ENCODE measurements at regions not wholly inside any gene's neighbourhood (a gene's known extent, or its start where the extent isn't known, plus 50 kb on each side); places are given as distances from the start of the nearest gene placed in this dataset.
"Not testable (repeated sequence)": the region's sequence is repeated elsewhere in the genome, so short reads cannot be mapped to it uniquely, and the experiment has no call there.

DNA sequence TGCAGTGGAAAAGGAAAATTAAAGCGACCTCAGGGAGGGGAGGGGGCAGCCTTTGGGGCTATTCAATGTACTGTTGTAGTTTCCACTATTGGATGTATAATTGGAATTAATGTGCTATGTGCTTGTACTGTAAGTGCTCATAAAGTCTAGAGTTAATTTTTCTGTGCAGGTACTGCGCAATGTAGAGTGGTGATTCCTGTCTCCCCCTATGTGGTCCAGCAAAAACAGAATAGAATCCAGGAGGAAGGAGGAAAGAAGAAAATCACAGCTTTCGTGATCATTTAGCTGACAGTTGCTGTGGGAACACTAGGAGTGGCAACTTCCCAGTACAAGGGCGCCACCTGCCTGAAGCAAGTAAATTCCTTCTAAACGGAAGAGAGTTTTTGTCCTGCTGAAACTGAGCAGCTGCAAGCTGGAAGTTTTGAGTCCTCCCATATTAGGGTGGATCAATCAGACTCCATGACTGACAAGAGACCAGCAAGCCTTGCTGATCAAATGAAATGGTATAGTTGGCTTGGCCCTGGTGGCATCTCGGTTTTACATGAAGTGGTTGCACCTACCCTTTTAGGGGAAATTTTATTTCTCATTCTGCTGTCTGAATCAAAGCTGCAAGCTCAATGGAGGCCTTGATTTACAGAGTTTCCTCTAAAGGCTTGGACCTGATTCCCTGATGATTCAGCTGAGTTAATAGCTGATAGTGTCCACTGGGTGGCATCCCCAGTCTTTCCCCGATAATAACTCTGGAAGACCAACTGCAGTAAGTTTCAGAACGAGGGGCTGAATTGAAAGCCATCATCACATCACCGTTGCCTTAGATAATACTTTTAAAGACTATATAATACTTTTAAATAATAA, 299.8 kb downstream of the HGF start:
- peak; percentile 62 for DNase-seq

DNA sequence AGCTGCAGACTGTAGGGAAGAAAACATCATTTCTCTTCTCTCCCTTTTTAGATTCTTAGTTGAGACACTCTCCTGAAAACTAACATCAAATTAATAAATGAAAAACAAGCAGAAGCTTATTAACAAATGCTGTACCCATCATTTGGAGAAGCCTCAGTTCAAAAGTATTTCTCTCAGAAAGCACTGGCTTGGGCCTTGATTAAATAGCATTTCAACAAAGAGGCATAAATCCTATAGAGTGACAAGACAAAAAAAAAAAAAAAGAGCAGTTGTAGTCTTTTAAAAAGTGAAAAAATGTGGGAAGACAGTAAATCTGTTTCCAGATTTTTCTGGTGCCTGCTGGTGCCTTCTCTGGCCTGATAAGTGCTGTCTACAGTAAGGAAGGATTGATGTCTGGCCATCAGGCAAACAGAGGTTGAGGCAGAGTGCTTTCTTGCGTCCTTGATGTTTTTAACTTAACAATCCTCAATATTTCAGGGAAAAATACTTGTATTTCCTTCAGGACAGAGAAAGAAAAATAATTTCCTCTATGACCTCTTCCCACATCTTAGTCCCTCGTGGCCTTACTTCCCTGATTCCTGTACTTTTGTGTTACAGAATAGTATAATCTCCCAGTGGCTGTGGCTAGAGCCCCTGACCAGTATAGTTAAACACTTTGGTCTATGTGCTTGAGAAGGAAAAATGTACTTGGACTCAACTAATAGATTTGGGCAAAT, 300.5 kb downstream of the HGF start:
- no peak for DNase-seq

DNA sequence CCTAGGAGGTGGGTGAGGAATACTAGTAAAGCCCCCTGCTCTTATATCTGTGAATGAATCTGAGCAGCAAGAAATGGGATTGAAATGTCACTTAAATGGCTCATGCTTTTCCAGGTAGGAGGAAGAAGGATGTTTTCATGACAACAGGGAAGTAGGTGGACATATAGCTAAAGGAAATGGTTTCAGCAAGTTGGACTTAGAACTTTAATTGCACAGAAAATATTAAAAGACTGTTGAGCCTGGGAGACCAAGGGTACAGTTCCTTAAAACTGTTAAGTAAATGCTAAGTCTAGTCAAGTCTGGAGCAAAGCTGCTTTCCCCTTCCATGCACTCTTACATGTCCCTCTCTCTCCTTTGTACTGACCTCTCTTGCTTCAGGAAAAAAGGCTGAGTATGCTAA, 301.3 kb downstream of the HGF start:
- no peak for DNase-seq

DNA sequence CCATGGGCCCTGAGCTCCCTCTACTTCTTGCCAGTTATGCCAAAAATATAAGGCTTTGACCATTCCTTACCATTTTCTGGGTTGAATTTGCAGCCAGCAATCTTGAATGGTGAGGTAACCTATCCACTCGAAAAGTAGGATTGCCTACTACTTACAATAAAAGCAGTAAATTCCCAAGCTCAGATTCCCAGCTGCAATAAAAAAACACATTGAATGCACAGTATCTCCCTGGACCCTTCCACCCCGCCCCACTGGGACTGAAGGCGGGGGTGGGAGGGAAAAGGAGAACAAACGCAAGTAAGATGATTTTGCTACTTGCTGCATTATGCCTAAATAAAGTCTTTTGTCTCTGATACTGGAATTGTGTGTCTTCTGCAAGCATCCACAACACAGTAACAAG, 301.9 kb downstream of the HGF start:
- no peak for DNase-seq

DNA sequence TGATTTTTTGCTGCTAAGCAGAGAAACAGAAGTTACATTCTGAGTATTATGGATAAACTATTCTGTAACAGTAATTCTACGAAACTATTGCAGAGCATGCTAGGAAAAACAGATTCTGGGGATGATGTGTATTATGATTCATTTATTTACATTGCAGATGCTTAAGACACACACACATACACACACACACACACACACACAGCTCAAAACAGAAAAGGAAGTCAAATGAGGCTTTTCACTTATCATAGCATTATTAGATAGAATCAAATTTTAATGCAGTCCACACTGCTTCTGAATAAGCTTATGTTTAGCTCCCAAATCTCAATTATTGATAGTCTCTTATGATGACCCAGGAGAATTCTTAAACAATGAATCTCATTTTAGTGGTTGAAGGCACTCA, 307.2 kb downstream of the HGF start:
- DNase-seq = no peak

DNA sequence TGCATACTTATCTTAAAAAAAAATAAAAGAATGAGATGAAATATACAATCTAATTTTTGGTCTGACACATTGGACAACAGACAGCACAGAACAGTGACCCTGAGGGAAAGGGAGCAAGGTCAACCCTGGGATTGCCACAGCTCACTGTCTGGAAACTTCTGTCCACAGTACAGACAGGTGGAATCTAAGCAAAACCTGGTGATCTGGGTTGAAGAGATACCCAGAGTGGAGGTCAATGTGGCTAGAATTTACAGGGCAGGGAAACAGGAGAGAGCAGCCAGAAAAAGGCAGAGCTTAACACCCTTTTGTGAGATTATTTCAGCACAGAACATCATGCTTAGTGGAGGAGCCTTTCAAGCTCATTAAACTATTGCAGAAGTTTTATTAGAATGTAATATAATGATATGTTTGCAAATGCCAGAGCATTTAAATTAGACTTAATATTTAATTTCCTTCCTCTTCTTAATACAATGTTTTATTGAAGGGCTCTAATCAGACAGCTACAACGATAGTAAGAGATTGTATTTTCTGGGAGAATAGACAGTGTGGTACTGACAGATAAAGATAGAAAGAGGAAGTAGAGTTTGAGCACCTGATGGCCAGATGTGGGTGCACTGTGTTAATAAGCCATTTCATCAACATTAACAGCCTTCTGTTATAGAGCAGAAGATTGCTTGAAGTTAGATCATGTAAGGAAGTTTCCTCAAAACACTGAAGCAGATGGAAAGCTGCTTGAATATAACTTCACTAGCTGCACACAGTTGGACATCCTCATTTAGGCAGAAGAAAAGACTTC, 309.4 kb downstream of the HGF start:
- DNase-seq = no peak

DNA sequence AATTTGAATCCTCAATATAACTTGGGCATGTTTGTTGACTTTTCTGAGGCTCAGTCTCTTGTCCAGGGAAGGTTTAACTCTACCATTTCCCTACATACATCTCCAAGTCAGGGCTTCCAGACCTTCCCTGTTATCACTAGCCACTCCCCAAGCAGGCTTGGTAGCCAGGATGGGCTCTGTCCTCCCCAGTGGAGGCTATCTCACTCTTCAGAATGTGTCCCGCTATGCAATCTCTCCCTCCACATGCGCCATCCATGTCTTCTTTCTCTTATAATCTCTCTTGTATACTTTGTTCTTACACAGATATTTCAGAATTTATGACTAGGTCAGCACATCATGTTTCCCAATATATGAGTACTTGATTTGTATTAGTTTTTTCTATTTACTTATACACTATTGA, 310.4 kb downstream of the HGF start:
- DNase-seq = no peak

DNA sequence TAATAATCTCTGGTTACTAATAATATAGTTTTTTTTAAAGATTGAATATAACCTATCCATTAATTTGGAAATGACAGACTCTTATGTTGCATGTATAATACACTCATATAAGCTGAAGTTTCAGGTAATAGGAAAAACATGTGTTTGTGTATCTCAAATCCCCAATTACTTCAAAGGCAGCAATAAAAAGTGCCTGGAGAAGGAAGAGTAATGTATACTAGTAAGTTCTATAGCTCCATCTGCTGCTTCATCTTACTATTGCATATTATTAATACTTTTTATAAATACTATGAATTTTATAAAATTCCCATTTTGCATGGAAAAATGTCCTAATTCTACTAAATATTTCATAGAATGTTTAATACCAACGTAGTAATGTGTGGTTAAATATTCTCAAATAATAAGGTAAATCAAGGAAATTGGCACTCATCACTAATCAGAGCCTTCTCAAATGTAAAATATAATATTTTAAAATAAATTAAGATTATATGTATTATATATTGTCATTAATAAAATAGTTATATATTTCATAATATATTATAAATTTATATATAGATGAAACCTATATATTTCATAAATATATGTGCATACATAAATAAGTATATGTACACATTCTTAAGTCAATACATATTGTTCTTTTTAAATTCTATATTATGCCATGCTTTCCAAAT, 311.9 kb downstream of the HGF start:
- DNase-seq = no peak

DNA sequence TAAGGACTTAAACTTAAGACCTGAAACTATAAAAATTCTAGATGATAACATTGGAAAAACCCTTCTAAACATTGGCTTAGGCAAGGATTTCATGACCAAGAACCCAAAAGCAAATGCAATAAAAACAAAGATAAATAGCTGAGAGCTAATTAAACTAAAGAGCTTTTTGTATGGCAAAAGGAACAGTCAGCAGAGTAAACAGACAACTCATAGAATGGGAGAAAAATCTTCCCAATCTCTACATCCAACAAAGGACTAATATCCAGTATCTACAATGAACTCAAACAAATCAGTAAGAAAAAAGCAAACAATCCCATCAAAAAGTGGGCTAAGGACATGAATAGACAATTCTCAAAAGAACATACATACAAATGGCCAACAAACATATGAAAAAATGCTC, 316.1 kb downstream of the HGF start:
- not testable (repeated sequence) for DNase-seq

DNA sequence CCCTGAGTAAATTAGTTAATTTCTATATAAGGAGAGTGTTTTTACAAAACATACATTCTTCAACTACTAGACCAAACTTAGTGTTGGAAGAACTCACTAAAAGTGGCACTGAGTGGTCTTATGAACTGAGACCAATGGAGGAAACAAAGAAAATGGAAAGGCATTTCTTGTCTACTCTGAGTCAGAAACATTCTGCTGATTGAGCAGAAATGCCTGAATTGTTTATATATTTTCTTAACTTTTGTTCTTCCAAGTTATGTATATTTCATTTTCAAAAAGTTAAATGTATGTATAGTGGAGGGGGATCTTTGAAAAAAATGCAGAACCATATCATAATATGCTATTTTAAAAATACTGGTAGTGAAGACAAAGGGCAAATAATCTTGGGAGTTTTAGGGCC, 320.7 kb downstream of the HGF start:
- no peak for DNase-seq

DNA sequence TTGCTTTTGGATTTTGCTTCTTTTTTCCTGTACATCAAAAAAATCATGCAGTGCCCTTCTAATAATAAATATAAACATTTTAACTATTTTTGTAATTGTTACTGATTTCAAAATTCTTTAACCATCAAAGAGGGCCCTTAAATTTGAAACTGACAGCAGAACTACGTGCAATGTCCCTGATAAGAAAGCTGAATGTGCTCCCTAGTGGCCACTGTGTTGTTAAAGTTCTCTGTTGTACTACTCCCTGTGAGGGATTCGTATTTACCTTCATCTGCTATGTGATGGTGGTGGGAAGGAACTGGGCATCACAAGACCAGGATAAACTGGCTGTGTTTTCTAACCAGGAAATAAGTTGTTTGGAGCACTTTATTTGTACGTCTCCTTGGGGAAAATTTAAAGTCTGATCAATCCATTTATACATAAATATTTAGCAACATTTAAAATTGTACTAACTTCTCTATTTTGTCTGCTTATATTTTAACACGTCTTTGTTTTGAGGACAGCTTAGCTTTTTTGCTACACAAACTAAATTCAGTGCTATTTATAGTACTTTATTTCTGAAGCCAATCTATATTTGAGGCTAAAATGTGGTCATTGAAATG, 322.4 kb downstream of the HGF start:
- no peak for DNase-seq

DNA sequence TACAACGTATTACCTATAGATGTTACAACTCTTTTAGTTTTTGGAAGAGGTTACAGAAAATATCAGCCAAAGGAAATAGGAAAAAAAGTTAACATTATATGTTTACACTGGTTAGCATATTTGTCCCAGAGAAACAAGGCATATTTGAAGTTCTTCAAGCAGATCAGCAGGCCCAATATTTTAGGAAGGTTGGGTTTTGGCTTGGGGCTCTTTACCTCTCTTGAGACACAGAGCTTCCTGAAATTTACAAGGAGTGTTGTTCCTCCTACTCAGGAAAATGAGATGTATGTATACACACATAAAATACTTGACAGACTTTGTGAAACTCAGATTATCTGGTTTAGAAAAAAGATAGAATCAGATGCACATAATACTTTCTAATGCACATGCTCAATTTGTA, 323.6 kb downstream of the HGF start:
- DNase-seq = no peak

DNA sequence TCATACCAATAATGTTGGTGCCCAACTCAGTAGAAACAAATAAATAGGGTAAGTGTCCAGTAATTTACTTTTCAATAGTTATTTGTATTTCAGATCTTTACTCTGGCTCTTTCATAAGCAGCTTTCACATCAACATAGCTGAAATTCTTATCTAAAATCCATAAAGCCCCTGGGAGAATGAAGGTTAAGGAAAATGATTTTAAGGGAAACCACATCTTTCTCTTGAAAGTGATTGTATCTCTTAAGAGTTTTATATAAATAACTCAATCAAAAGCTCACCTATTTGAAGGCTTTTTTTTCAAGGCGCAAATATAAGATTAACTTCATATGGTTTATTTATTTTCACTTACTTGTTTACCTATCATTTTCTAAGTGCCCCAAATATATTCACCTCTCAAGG, 324.4 kb downstream of the HGF start:
- no peak for DNase-seq

DNA sequence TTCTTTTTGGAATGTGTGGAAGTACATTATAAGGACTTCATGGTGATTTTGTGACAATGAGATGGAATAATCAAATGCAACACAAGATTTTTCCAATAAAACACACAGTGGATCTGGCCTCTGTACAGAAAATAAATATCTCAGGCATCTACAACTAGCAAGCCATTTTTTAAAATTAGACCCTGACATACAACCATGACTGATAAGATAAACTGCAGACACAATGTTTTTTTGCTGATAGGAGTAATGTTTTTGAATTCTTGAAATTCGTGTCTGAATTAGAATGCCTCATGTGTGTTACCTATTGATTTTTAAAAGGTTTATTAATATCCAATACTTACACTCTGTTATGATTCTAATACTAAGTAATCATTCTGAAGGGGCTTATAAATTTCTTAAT, 328.1 kb downstream of the HGF start:
- DNase-seq = no peak

DNA sequence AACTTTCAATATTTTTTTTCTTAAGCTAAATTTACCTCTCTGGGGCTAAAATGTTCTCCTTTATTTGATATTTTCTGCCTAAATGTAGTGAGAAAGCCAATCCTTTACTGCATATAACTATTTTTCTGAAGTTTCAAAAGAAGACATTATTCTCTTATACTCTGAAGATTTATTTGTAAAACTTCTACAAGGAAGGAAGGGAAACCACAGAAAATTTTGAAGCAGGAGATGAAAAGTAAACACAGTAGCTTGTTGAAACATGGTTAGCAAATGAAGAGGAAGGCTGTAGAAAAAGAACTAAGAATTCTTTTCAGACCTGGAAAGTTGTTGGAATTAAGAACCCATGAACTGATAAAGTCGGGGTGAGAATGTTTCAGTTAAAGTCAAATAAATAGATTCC, 330.3 kb downstream of the HGF start:
- no peak for DNase-seq

DNA sequence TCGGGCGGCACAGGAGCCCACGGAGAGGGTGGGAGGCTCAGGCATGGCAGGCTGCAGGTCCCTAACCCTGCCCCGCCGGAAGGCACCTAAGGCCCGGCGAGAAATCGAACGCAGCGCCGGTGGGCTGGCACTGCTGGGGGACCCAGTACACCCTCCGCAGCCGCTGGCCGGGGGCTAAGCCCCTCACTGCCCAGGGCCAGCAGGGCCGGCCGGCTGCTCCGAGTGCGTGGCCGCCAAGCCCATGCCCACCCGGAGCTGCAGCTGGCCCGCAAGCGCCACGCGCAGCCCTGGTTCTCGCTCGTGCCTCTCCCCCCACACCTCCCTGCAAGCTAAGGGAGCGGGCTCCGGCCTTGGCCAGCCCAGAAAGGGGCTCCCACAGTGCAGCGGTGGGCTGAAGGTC, 332.7 kb downstream of the HGF start:
- DNase-seq = not testable (repeated sequence)

DNA sequence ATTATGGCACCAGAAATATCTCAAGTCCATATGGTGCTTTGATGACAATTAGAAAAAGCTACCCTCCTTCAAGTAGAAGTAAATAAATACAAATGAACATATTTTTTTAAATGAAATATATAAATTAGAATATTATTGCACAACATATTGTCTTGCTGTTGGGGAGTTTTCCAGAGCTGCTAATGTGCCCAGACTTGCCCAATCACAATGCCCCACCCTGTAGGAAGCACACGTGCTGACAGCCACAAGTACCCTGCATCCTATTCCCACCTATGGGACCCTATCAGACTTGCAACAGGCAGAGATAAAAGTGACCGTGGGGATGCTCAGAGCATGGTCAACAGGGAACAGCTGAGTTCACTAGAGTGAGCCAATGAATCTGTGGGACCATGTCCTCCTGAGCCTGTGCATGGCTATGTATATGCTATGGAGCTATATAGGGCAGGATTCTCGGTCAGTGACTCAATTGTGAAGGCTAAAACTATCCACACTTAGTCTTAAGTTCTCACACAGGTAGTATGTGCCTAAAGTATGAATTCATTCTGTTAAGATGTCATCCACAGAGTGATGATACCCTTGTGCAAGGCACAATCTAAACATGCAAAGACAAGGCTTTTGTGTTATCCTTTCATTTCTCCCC, 336.0 kb downstream of the HGF start:
- no peak for DNase-seq

DNA sequence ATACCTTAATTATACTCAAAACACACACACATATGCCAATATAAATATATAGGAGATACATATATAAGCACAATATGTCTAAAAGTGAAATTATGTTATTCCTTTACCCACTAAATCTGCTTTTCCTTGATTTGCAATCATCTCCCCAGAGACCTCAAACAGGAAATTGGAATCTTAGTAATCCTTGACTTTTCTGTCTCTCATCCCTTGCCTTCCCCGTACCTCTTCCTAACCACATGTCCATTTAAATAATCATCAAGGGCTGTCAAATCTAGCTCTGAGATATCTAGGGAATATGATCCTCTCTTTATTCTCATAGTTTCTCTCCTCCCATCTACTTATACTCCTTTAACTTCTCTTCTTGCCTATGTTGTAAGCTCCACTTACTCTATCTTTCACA, 336.6 kb downstream of the HGF start:
- no peak for DNase-seq

DNA sequence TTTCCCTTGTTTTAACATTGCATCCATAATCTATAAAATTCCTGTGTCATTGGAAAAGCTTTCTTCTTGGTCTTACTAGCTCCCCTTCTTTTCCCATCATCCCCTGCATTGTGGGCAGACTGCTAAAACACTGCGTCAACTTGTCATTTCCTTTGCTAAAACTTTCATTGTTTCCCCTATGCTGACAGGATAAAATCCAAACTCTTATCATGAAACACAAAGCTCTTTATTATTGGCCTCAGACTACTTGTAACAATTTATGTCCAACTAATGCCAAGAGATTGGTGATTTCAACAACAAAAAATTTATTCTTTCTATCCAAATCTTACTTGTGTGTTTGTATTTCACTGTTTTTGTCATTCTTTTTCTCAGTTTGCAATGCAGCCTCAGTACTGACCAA, 339.1 kb downstream of the HGF start:
- DNase-seq = no peak

DNA sequence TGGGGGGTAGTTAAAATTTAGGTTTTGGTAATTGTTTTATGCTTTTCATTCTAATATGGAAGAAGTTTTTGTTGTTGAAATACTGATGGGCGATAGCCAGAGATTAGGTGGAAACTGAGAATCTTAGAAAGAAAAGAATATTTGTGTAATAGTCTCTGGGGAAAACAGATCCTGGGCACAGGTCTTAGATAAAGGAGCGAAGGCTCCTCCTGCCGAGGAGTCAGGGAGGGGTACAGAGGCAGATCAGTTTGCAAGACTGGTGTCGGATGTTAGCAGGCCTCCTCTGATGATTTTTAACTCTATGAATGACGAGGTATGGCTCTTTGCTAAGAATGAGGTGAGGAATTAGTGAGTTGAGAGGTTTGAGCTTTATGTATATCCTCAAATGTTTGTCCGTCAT, 339.7 kb downstream of the HGF start:
- no peak for DNase-seq

DNA sequence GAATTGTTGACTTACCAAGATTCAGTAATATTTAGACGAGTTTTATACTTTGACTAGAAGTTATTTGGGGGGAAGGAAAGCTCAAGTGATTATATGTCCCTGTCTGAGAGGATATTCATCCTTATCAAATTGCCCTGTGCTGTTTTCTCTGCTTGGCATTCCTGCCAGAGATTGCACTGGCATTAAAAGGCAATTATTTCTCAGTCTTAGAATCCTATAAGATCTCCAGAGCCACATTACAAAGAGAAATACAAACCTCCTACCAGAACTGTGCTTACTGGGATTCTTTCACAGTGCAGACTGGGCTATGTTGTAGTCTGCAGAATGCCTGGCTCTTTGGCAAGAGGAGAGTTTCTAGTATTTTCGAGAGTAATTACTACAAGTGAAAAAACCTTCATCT, 342.4 kb downstream of the HGF start:
- no peak for DNase-seq

DNA sequence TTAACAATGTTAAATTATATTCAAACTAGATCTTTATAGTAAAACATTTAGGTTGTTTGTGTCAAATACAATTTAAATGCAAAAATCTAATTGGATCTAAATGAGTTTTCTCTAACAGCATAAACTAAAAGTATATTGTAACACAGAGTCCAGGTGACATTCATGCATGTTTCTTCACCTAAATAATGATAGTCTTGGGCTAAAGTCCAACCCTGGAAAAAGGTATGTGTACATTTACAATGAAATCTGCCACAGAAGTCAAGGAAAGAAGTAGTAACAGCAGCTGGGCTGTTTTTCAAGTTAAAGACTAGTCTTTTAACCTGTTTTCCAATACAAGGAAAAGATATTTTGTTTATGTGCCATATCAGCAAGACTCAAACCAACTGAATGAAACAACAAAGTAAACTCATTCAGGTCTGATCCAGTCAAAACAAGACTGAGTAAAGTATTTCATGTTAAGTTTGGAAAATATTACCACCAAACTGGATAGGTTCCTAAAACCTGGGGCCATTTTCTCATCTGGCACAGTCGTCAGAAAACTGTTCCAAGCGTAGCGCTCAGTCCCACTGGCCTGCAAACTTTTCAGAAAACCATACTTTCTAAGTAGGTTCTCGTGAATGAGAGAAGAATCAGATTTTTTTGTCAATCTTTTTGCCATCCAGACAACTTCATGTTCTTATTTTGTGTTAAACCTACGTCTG, 349.2 kb downstream of the HGF start:
- DNase-seq = no peak

All from NCI-H774 (cell line).